HG03045 (cell line): ENCODE measurements at regions not wholly inside any gene's neighbourhood (a gene's known extent, or its start where the extent isn't known, plus 50 kb on each side); places are given as distances from the start of the nearest gene placed in this dataset.
A peak's percentile ranks its signal among the peaks of the same experiment; 100 is the strongest.
"Not testable (repeated sequence)": the region's sequence is repeated elsewhere in the genome, so short reads cannot be mapped to it uniquely, and the experiment has no call there.

Experiments
- ATAC-seq: cut with Tn5 transposase; IDR thresholded peaks from one replicate; pipeline ENCODE4 v1.9.1; 2021; ENCODE audit warnings: mild to moderate bottlenecking, moderate library complexity; ENCODE audit not compliant: unreplicated experiment

DNA sequence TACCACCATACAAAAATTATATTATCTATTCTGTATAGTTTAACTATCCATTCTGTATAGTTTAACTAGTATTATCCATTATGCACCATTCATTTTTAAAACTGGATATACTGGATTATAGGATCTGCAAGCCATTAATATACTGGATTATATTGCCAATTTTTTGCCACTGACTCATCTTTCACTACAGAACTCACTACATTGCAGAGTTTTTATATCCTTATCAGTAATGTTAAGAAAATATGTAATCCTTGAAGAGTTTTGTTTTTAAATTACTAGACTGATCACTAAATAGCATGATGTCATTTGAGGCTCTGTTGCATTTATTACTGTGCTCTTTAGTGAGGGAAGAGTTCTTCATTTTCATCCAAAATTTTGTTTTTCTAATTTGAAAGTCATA, 109.8 kb upstream of the SNX2 start:
- ATAC-seq, result no peak

DNA sequence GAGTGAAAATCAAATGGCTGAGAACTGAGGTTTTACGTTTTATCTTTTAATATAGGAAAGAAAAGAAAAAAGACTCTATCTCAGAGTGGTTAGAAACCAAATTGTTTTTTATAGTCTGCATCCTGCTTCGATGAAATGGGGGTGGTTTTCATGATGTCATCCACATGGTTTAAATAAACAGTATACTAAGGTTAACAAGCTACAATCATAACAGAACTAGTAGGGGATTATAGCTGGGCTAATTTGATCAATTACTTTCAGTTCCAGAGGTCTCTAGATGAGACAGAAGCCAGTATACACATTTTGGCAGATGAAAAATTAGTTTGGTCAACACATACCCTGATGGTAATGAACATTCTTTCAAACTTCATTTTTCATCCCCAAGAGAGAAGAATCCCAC, 106.3 kb upstream of the SNX2 start:
- ATAC-seq, result no peak

DNA sequence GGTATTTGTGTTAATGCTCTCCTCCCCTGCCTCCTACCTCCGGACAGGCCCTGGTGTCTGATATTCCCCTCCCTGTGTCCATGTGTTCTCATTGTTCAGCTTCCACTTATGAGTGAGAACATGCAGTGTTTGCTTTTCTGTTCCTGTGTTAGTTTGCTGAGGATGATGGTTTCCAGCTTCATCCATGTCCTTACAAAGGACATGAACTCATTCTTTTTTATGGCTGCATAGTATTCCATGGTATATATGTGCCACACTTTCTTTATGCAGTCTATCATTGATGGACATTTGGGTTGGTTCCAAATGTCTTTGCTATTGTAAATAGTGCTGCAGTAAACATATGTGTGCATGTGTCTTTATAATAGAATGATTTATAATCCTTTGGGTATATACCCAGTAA, 105.2 kb upstream of the SNX2 start:
- ATAC-seq, result not testable (repeated sequence)

DNA sequence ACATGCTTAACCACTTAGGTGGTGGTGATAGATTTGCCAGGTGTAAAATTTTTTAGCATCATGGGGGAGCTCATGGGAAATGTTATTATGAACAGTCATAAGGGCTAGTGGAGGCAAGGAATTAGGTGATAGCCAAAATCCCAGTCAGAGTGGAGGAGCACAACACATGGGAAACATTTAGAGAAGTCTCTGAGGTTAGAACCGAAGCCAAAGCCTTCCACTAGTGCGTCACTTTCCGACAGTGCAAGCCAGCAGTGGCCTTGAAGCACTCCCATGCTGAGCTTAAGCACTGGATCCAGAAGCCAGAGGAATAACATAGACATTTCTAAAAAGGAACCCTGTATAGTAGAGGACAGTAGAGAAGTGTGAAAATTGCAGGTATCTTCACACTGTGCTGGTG, 101.5 kb upstream of the SNX2 start:
- ATAC-seq, result no peak

DNA sequence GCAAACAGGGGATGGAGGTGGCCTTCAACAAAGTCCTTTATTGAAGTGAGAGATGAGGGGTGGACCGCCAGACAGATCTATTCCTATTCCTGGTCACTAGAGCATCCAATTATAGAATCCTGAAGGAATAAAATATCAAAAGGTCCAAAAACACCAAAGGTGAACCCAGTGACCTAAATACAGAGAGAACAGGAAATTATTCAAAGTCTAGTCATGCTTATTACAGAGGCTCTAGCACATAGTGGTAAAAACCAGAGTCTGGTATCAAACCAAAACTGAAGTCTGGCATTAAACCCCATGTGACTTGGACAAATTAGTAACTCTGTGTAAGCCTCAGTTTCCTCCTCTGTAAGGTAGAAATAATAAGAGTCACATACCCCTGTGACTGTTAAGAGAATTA, 100.5 kb upstream of the SNX2 start:
- no peak for ATAC-seq

- ATAC-seq, result no peak
Measured at GRCh38 chr5:122680623-122681350, 94.1 kb upstream of the SNX2 start.

DNA sequence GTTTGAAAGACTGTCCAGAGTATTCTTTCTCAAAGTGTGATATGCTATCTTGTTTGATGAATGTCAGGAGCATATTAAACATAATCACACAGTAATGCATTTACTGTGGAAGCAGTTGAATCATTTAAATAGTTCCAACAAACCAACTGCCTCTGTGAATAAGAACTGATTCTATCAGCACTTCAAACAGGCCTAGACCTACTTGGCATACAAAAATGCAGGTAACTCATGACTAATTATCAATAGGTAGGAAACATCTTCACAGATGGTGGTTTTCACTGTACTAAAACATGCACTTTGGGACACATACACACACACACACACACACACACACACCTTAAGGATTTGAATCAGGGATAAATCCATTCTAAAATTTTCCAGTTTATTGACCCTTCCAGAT, 91.2 kb upstream of the SNX2 start:
- ATAC-seq, result no peak

DNA sequence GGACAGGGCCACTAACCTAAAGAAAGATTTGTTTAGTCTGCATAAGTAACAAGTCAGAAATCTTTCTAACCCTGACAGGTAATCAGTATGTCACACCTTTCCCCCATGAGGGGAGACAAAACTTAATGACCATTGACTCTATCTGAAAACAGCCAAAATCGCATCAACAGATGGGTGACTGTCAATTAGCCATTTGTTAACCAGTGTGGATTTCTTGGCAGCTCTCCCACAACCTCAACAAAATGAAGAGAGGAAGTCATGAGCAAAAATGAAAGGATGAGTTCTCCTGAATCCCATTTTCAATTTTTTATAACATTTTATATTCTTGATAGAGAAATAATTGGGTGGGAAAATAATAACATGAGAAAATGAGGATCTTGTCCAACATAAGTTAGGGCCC, 84.6 kb upstream of the SNX2 start:
- no peak for ATAC-seq

- no peak for ATAC-seq
Measured at GRCh38 chr5:122691931-122692330, 82.9 kb upstream of the SNX2 start.

DNA sequence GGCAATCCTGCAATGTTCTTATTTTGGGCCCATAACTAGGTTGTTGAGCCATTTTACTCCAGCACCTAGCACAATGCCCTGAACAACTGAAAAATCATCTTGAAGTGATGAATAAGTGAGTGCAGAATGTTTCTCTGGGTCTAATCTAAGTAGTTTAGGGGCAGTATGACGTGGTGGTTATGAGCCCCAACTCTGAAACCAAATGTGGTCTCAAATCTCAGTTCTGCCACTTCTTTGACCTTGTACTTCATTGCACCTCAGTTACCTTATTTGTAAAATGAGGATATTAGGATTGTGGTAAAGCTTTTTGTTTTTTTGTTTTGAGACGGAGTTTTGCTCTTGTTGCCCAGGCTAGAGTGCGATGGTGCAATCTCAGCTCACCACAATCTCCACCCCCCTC, 80.9 kb upstream of the SNX2 start:
- ATAC-seq, result no peak

GRCh38 chr5:122694884-122695283, 80.0 kb upstream of the SNX2 start:
- ATAC-seq, result no peak

DNA sequence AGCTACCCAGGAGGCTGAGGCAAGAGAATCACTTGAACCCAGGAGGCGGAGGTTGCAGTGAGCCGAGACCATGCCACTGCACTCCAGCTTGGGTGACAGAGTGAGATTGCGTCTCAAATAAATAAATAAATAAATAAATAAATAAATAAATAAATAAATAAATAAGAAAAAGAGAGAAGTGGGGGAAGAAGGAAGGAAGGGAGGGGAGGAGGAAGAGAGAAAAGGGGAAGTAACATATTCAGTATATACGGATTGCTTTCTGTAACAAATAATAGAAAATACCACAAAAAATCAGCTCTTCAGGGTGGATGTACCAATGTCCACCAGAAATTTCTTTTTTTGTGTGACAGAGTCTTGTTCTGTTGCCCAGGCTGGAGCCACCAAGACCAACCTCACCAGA, 78.1 kb upstream of the SNX2 start:
- not testable (repeated sequence) for ATAC-seq

DNA sequence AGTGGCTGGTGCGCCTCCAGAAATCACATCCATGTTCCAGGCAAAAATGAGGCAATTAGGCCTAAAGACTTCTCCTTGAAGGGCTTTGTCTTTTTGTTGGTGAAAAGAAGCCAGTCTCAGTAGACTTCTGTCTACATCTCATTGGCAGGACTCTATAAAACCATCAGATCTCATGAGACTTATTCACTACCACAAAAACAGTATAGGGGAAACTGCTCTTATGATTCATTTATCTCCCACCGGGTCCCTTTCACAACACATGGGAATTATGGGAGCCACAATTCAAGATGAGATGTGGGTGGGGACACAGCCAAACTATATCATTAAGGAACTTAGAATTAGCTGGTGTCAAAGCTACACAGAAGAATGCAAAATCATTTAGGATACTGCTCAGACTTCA, 77.7 kb upstream of the SNX2 start:
- ATAC-seq, result no peak

DNA sequence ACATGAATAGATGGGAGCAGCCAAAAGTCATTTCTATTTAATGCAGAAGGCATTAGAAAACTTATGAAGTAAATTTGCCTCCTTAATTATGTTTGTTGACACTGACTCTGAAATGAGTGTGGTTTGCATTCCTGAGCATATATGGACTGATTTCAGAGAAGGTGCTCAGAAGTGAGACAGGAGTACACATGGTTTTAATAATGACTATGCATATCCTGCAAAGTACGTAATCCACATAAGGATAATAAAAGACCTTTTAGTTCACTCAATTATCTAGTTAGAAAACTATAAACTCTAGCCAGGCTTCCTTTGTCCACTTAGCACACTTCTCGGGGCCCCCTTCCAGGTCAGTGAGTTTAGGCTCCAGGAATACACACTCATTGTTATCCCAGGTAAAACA, 75.7 kb upstream of the SNX2 start:
- no peak for ATAC-seq

DNA sequence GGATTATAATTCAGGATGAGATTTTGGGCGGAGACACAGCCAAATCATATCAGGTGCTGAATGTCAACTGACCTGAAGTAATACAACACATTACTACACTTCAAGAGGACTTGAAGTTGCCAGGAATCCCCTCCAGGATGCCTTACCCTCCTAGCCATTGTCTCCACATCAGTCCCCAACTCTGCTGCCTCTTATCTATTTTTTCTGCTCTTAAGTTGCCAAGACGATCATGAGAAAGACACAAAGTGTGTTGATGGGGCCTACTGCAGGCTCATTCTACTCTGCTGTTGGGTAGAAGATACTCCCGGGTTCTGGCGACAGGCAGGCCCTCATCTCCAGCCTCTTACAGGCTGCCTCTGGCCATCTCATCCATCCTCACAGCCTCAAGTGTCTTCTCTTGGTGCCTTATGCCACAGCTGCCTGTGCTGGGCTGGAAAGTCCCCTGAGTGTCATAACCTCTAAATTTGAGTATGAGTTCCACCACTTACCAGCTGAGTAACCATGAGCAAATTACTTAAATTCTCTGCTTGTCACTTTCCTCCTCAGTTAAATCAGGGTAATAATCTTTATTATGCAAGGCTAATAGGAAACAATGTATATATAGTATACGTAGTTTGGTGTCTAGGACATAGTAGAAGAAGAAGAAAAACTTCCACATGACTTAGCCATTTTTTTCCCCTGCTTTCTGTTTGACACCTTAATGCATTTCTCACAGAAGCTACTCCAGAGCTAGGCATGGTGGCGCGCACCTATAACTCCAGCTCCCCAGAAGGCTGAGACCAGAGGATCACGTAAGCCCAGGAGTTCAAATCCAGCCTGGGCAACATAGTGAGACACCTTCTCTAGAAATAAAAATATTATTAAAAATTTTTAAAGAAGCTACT, 73.0 kb upstream of the SNX2 start:
- ATAC-seq, result peak; percentile 99

DNA sequence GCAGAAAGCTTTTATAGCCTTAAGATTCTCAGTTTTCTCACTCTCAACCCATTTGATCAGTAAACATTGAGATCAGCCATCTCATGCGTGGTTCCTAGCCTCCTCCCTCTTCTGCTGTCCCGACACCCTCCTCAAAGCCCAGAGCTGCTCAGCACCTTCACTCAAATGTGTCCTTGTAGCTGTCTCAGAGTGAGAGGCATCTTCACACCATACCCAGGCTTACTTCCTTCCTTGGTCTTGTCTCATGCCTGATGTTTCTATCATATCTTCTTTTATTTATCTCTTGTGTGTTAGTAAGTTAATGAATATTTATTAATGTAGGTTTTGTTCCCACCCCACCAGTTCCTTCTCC, 72.4 kb upstream of the SNX2 start:
- no peak for ATAC-seq

GRCh38 chr5:122703203-122703602, 71.7 kb upstream of the SNX2 start:
- no peak for ATAC-seq

DNA sequence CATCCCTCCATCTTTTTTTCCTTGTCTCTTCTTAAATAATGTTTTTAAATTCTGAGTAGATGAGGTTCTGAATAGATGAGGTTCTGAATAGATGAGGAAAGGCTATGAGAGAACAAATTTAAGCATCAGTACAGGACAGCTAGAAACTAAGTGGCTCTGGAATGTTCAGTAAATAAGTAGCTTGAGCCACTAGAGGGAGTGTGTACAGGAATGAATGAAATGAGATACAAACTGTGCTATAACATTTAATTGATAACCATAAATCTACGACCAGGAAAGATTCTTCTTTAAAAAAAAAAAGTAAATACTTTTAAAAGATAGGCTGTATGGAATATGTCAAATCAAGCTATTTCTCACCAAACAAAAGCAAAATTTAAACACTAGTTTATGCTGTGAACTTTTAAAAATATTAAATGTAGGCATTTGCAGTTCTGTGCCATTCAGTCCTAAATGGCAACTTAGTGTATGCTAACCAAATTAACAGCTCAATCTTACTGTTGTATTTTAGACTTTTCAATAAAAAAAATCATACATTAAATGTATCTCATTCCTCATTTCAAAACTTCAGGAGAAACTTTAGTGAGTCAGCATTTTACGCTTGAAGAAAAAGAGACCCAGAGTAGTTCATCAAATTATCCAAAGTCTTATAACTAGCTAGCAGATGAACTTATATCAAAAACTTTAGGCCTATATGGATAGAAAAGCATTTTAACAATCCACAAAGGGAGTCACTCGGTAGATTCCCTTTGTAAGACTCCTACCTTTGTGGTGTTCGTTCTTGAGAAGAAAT, 70.4 kb upstream of the SNX2 start:
- ATAC-seq, result no peak

GRCh38 chr5:122705851-122706250, 69.0 kb upstream of the SNX2 start:
- ATAC-seq, result no peak

DNA sequence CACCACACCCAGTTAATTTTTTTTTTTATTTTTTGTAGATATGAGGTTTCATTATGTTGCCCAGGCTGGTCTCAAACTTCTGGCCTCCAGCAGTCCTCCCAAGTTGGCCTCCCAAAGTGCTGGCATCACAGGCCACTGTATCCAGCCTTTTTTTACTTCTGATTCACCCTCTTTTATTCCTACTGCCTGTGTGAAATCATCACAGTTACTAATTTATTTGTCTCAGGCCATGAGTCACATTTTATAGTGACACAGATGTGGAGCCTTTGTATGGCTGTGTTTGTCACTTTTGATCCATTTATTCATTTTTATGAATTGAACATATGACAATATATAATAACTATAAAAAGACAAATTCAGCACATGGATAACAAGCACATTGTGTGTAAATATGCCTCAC, 67.1 kb upstream of the SNX2 start:
- no peak for ATAC-seq

GRCh38 chr5:122713041-122713440, 61.8 kb upstream of the SNX2 start:
- ATAC-seq, result no peak

GRCh38 chr5:122715095-122715494, 59.8 kb upstream of the SNX2 start:
- ATAC-seq, result no peak
